ENCODE measurements at regions not wholly inside any gene's neighbourhood (a gene's known extent, or its start where the extent isn't known, plus 50 kb on each side); places are given as distances from the start of the nearest gene placed in this dataset.

DNA sequence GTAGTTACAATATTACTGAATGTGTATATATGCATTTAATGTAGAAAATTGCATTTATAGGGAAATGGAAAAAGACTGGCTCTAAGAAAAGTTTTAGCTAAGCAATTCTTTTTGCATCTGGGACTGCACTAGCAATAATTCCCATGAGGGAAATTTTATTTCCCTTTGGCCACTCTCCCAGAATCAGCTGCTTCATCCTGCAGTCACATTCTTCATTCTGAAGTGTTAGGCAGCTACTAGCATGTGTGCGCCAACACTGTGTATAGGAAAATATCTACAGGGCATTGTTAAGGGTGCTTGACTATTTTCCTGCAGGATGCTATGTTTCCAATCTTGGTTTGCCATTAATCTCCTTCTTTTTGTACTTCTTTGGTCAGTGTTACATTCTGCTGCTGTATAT is 312.8 kb upstream of the PCDH20 start:
- no peak overlapping the region for H3K27ac ChIP-seq
- H3K9me3 ChIP-seq, result no peaks in the 10 kb centered on the region
- H3K27me3 ChIP-seq, result no peaks in the 10 kb centered on the region
- H3K4me1 ChIP-seq, result peaks cover 0 to 12% of the 10 kb centered on the region in 2 donors
- no peak for DNase-seq (ENCODE audit: low spot score)
- TF ChIP-seq CTCF (IDR thresholded peaks at IDR 0.05), result no peak
- H3K4me3 ChIP-seq, result no peak overlapping the region
- H3K36me3 ChIP-seq, result no peaks in the 10 kb centered on the region

- H3K36me3 ChIP-seq, result no peaks in the 10 kb centered on the region
- H3K27me3 ChIP-seq, result no peaks in the 10 kb centered on the region
- TF ChIP-seq CTCF (IDR thresholded peaks at IDR 0.05), result no peak
- H3K4me3 ChIP-seq, result no peak overlapping the region
- H3K9me3 ChIP-seq, result no peaks in the 10 kb centered on the region
- no peak for DNase-seq (ENCODE audit: low spot score)
- H3K27ac ChIP-seq, result no peak overlapping the region
- peaks cover 0 to 12% of the 10 kb centered on the region in 2 donors for H3K4me1 ChIP-seq
Observed at GRCh38 chr13:61727767-61728166, 312.1 kb upstream of the PCDH20 start.

- Histone ChIP-seq H3K4me1 (peaks cover 0 to 12% of the 10 kb centered on the region in 2 donors), H3K9me3 (no peaks in the 10 kb centered on the region), H3K4me3 (no peak overlapping the region), H3K36me3 (no peaks in the 10 kb centered on the region), H3K27me3 (no peaks in the 10 kb centered on the region), H3K27ac (no peak overlapping the region)
- DNase-seq (ENCODE audit: low spot score), result no peak
- no peak for TF ChIP-seq CTCF (IDR thresholded peaks at IDR 0.05)
Observed at GRCh38 chr13:61725806-61726205, 310.2 kb upstream of the PCDH20 start.

DNA sequence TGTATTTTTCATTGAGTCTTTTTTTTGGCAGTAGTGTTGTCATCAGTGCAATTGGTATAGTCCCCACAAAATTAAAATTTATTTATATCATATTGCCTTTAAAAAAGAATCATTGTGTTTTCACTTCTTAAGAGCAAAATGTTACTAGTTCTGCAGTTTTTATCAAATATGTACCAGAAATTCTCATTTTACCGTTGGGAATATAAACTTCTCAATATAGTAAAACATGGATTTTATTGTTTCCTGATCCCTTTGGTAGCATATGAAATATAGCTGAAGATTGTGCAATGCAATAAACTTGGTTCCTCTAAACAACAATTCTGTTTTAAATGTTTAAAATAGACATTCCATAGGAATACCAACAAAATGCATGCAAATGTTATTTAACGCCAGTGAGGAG is 306.5 kb upstream of the PCDH20 start:
- no peak for TF ChIP-seq CTCF (IDR thresholded peaks at IDR 0.05)
- H3K4me1 ChIP-seq, result no peaks in the 10 kb centered on the region
- no peaks in the 10 kb centered on the region for H3K9me3 ChIP-seq
- H3K4me3 ChIP-seq, result no peak overlapping the region
- H3K27ac ChIP-seq, result no peak overlapping the region
- no peaks in the 10 kb centered on the region for H3K27me3 ChIP-seq
- H3K36me3 ChIP-seq, result no peaks in the 10 kb centered on the region
- DNase-seq (ENCODE audit: low spot score), result no peak

- H3K27me3 ChIP-seq, result no peaks in the 10 kb centered on the region
- no peak for DNase-seq (ENCODE audit: low spot score)
- H3K4me1 ChIP-seq, result no peaks in the 10 kb centered on the region
- no peaks in the 10 kb centered on the region for H3K36me3 ChIP-seq
- H3K9me3 ChIP-seq, result no peaks in the 10 kb centered on the region
- TF ChIP-seq CTCF (IDR thresholded peaks at IDR 0.05), result no peak
- H3K4me3 ChIP-seq, result no peak overlapping the region
- H3K27ac ChIP-seq, result no peak overlapping the region
Observed at GRCh38 chr13:61712621-61713020, 297.0 kb upstream of the PCDH20 start.

- Histone ChIP-seq H3K9me3 (no peaks in the 10 kb centered on the region), H3K4me3 (no peak overlapping the region), H3K27me3 (no peaks in the 10 kb centered on the region), H3K27ac (no peak overlapping the region), H3K4me1 (no peaks in the 10 kb centered on the region), H3K36me3 (no peaks in the 10 kb centered on the region)
- no peak for TF ChIP-seq CTCF (IDR thresholded peaks at IDR 0.05)
- no peak for DNase-seq (ENCODE audit: low spot score)
Observed at GRCh38 chr13:61709258-61709657, 293.6 kb upstream of the PCDH20 start.
